ENCODE measurements at regions not wholly inside any gene's neighbourhood (a gene's known extent, or its start where the extent isn't known, plus 50 kb on each side); places are given as distances from the start of the nearest gene placed in this dataset.

DNA sequence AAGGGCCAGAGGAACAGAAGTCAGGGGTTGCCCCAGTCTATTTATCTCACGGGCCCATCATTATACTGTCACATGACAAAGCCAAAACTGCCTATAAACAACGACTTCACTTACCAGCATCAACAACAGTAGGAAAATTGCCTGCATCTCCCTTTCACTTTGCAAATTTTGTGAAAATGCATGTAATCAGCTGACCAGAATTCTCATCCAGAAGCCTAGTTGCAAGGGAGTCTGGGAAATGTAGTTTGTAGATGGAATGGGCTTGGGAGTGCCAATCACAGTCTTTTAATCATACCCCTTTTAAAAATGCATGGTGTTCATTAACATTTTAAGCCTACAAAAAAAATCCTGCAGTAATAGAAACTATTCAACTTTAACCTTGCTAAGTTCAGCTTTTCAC, 369.3 kb upstream of the TMPO start:
- TF ChIP-seq EZH2 (IDR thresholded peaks at IDR 0.05) (no peak), POLR2AphosphoS5 (IDR thresholded peaks at IDR 0.05; ENCODE audit: borderline replicate concordance, low read depth, low read length) (no peak), FOXP2 (optimal IDR thresholded peaks at IDR 0.05; ENCODE audit: control extremely low read depth, extremely low read length, insufficient read depth) (no peak)

Measured in SK-N-MC (cell line).